GM23338 (cell line): ENCODE measurements at regions not wholly inside any gene's neighbourhood (a gene's known extent, or its start where the extent isn't known, plus 50 kb on each side); places are given as distances from the start of the nearest gene placed in this dataset.

Source experiments
- ATAC-seq: fragments of 200-7000 bp; cut with Tn5 transposase; 3 replicates; pipeline ENCODE4 v1.9.1; 2020
- DNase-seq: peaks from one replicate; pipeline ENCODE4 v3.0.0-alpha.2; 2015; ENCODE audit warnings: low spot score
- H2AFZ ChIP-seq: fragments of 200-600 bp; sonication (generic); 2 replicates; pipeline ENCODE4 v1.8.0; 2016; ENCODE audit warnings: antibody characterized with exemption, mild to moderate bottlenecking, moderate library complexity
- H3F3A ChIP-seq: fragments of 200-600 bp; sonication (generic); replicated peaks from 2 replicates; pipeline ENCODE4 v1.8.0; 2017; ENCODE audit warnings: antibody characterized with exemption, mixed run types, low read depth
- H3K27ac ChIP-seq: fragments of 200-600 bp; sonication (generic); 2 replicates; pipeline ENCODE4 v1.6.1; 2016; ENCODE audit warnings: low read depth
- H3K27me3 ChIP-seq: fragments of 200-600 bp; sonication (generic); 2 replicates; pipeline ENCODE4 v1.8.0; 2016; ENCODE audit warnings: mild to moderate bottlenecking, mixed run types, moderate library complexity; ENCODE audit not compliant: insufficient read depth
- H3K36me3 ChIP-seq: fragments of 200-600 bp; sonication (generic); 2 replicates; pipeline ENCODE4 v1.8.0; 2016; ENCODE audit warnings: mild to moderate bottlenecking; ENCODE audit not compliant: insufficient read depth
- H3K4me1 ChIP-seq: fragments of 200-600 bp; sonication (generic); 2 replicates; pipeline ENCODE4 v1.8.0; 2016; ENCODE audit warnings: mild to moderate bottlenecking, moderate library complexity; ENCODE audit not compliant: insufficient read depth
- H3K4me2 ChIP-seq: fragments of 200-600 bp; sonication (generic); 2 replicates; pipeline ENCODE4 v1.7.1; 2017; ENCODE audit warnings: mixed run types
- H3K4me3 ChIP-seq: fragments of 200-600 bp; sonication (generic); 2 replicates; pipeline ENCODE4 v1.6.1; 2016; ENCODE audit warnings: mixed run types
- H3K79me2 ChIP-seq: fragments of 200-600 bp; sonication (generic); replicated peaks from 2 replicates; pipeline ENCODE4 v1.8.0; 2017; ENCODE audit warnings: mild to moderate bottlenecking; ENCODE audit not compliant: insufficient read depth
- H3K9me2 ChIP-seq: fragments of 200-600 bp; sonication (generic); 2 replicates; pipeline ENCODE4 v1.8.0; 2017; ENCODE audit not compliant: insufficient read depth
- H4K20me1 ChIP-seq: fragments of 200-600 bp; sonication (generic); replicated peaks from 2 replicates; pipeline ENCODE4 v1.8.0; 2017; ENCODE audit warnings: mild to moderate bottlenecking; ENCODE audit not compliant: insufficient read depth
- H3K27ac Mint-ChIP-seq: 2 replicates; pipeline ENCODE4 v1.8.0; 2020; ENCODE audit warnings: inconsistent platforms, mild to moderate bottlenecking, moderate library complexity, mixed read lengths
- H3K27me3 Mint-ChIP-seq: 3 replicates; pipeline ENCODE4 v1.8.0; 2022; ENCODE audit warnings: low read depth, mild to moderate bottlenecking, moderate library complexity, mixed read lengths, inconsistent platforms; ENCODE audit not compliant: insufficient read depth, poor library complexity
- H3K36me3 Mint-ChIP-seq: 3 replicates; pipeline ENCODE4 v1.8.0; 2021; ENCODE audit warnings: low read depth, mild to moderate bottlenecking, inconsistent platforms, moderate library complexity, mixed read lengths
- H3K4me1 Mint-ChIP-seq: 3 replicates; pipeline ENCODE4 v1.8.0; 2020; ENCODE audit warnings: mild to moderate bottlenecking, inconsistent platforms, mixed read lengths
- H3K4me3 Mint-ChIP-seq: 3 replicates; pipeline ENCODE4 v1.8.0; 2021; ENCODE audit warnings: moderate library complexity, mild to moderate bottlenecking, inconsistent platforms, mixed read lengths
- H3K9me3 Mint-ChIP-seq: 3 replicates; pipeline ENCODE4 v1.8.0; 2020; ENCODE audit warnings: moderate library complexity, mild to moderate bottlenecking, inconsistent platforms, mixed read lengths
- CREB1 ChIP-seq: fragments of 250-450 bp; sonication (Bioruptor Pico); IDR thresholded peaks from 2 replicates; pipeline ENCODE4 v1.5.0; 2020; ENCODE audit warnings: low read depth, mild to moderate bottlenecking, moderate library complexity
- CTCF ChIP-seq, 2 experiments: fragments of 200-600 bp in 1 of 2; sonication (generic) in 1 of 2; conservative IDR thresholded peaks; 2 replicates each; pipeline versions ENCODE4 v1.5.1 to v1.6.1; 2016 to 2017; ENCODE audit warnings: antibody characterized with exemption in 2 of 2, low read depth in 2 of 2, mild to moderate bottlenecking in 2 of 2, moderate library complexity in 1 of 2
- ETS1 ChIP-seq: IDR thresholded peaks from 2 replicates; pipeline ENCODE4 v1.6.1; 2016; ENCODE audit warnings: antibody characterized with exemption
- EZH2 ChIP-seq: fragments of 200-600 bp; sonication (generic); IDR thresholded peaks from one replicate; pipeline ENCODE4 v1.8.0; 2017; ENCODE audit warnings: antibody characterized with exemption, mild to moderate bottlenecking, low read depth; ENCODE audit not compliant: unreplicated experiment
- EZH2phosphoT487 ChIP-seq: fragments of 200-600 bp; sonication (generic); IDR thresholded peaks from one replicate; pipeline ENCODE4 v1.8.1; 2018; ENCODE audit warnings: antibody characterized with exemption; ENCODE audit not compliant: unreplicated experiment
- JUNB ChIP-seq: IDR thresholded peaks from one replicate; pipeline ENCODE4 v1.6.1; 2016; ENCODE audit warnings: antibody characterized with exemption; ENCODE audit not compliant: unreplicated experiment
- NANOG ChIP-seq: IDR thresholded peaks from 2 replicates; pipeline ENCODE4 v1.6.1; 2016; ENCODE audit warnings: antibody characterized with exemption, borderline replicate concordance
- POLR2AphosphoS5 ChIP-seq: IDR thresholded peaks from 2 replicates; pipeline ENCODE4 v1.6.1; 2016; ENCODE audit warnings: antibody characterized with exemption, low read depth
- REST ChIP-seq: IDR thresholded peaks from one replicate; pipeline ENCODE4 v1.6.1; 2018; ENCODE audit warnings: antibody characterized with exemption; ENCODE audit not compliant: unreplicated experiment
- STAT1 ChIP-seq: IDR thresholded peaks from one replicate; pipeline ENCODE4 v1.6.1; 2016; ENCODE audit warnings: antibody characterized with exemption; ENCODE audit not compliant: unreplicated experiment
- ZNF114 ChIP-seq: fragments of 250-450 bp; sonication (Bioruptor Pico); IDR thresholded peaks from 2 replicates; pipeline ENCODE4 v1.5.0; 2020; ENCODE audit warnings: mild to moderate bottlenecking, moderate library complexity
- ZNF331 ChIP-seq: fragments of 250-450 bp; sonication (Bioruptor Pico); IDR thresholded peaks from 2 replicates; pipeline ENCODE4 v1.5.0; 2020; ENCODE audit warnings: low read depth, mild to moderate bottlenecking, moderate library complexity
- ZNF462 ChIP-seq: fragments of 250-450 bp; sonication (Bioruptor Pico); IDR thresholded peaks from 2 replicates; pipeline ENCODE4 v1.5.0; 2020; ENCODE audit warnings: mild to moderate bottlenecking, moderate library complexity

GRCh38 chr12:119932921-119933320 lies 55.8 kb upstream of the CIT start:
- Mint-ChIP-seq H3K9me3 (no peaks in the 10 kb centered on the region), H3K27ac (no peak overlapping the region), H3K4me1 (no peaks in the 10 kb centered on the region), H3K36me3 (no peaks in the 10 kb centered on the region), H3K4me3 (no peak overlapping the region), H3K27me3 (peaks cover 3% of the 10 kb centered on the region)
- no peak for ATAC-seq
- Histone ChIP-seq H3K9me2 (no peaks in the 10 kb centered on the region), H3K4me1 (no peaks in the 10 kb centered on the region), H3K36me3 (no peaks in the 10 kb centered on the region), H4K20me1 (no peaks in the 10 kb centered on the region), H3K27ac (no peak overlapping the region), H3K79me2 (no peaks in the 10 kb centered on the region), H2AFZ (no peak overlapping the region), H3K4me3 (no peak overlapping the region), H3K27me3 (no peaks in the 10 kb centered on the region), H3F3A (no peaks in the 10 kb centered on the region), H3K4me2 (no peak overlapping the region)
- DNase-seq = no peak
- no peak for TF ChIP-seq ZNF114 (CRISPR knock-in tag)
- no peak for TF ChIP-seq ZNF331 (CRISPR knock-in tag)
- TF ChIP-seq CREB1 (CRISPR knock-in tag) = no peak
- TF ChIP-seq EZH2 = no peak
- TF ChIP-seq POLR2AphosphoS5 = no peak
- no peak for TF ChIP-seq ZNF462 (CRISPR knock-in tag)
- TF ChIP-seq EZH2phosphoT487 = no peak
- no peak for TF ChIP-seq JUNB
- TF ChIP-seq REST = no peak
- no peak for TF ChIP-seq CTCF (conservative IDR thresholded peaks at IDR 0.05; ENCODE audit: low read depth in 2 of 2)
- no peak for TF ChIP-seq NANOG
- no peak for TF ChIP-seq ETS1
- no peak for TF ChIP-seq STAT1
